ACC112 (cell line): ENCODE measurements at regions not wholly inside any gene's neighbourhood (a gene's known extent, or its start where the extent isn't known, plus 50 kb on each side); places are given as distances from the start of the nearest gene placed in this dataset.

Experiments
- H2AFZ ChIP-seq: fragments of 200-600 bp; sonication (generic); one replicate; pipeline ENCODE4 v1.6.0; 2017; ENCODE audit warnings: antibody characterized with exemption, low read length; ENCODE audit not compliant: unreplicated experiment
- H3K27ac ChIP-seq: fragments of 200-600 bp; sonication (generic); 2 replicates; pipeline ENCODE4 v1.5.1; 2014; ENCODE audit warnings: low read depth, mild to moderate bottlenecking, antibody characterized with exemption, low read length, moderate library complexity
- H3K27me3 ChIP-seq: fragments of 200-600 bp; sonication (generic); 2 replicates; pipeline ENCODE4 v1.6.1; 2014; ENCODE audit warnings: mild to moderate bottlenecking, antibody characterized with exemption, low read length, moderate library complexity, mixed read lengths; ENCODE audit not compliant: insufficient read depth
- H3K36me3 ChIP-seq: fragments of 200-600 bp; sonication (generic); 2 replicates; pipeline ENCODE4 v1.6.1; 2016; ENCODE audit warnings: mild to moderate bottlenecking, antibody characterized with exemption, low read length, moderate library complexity, mixed read lengths; ENCODE audit not compliant: insufficient read depth
- H3K4me1 ChIP-seq: fragments of 200-600 bp; sonication (generic); one replicate; pipeline ENCODE4 v1.6.1; 2016; ENCODE audit warnings: low read length, mixed read lengths; ENCODE audit not compliant: insufficient read depth, unreplicated experiment, control insufficient read depth
- H3K4me3 ChIP-seq: fragments of 200-600 bp; sonication (generic); 2 replicates; pipeline ENCODE4 v1.5.1; 2014; ENCODE audit warnings: mild to moderate bottlenecking, low read depth, low read length
- H3K79me2 ChIP-seq: fragments of 200-600 bp; sonication (generic); one replicate; pipeline ENCODE4 v1.6.0; 2016; ENCODE audit warnings: low read length; ENCODE audit not compliant: control insufficient read depth, unreplicated experiment, insufficient read depth

DNA sequence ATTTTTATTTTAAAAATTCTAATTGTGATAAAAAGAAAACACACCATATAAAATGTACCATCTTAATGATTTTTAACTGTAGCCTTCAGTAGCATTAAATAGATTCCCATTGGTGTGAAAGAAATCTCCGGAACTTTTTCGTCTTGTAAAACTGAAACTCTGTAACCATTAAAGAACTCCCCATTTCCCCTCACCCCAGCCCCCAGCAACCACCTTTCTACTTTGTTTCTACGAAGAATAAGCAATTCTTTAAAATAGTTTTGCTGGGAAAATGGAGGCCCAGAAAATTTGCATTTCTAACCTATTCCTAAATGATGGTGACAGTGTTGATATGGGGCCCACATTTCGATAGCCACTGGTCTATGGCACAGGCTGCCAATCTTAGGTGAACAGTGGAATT lies 305.4 kb upstream of the PFKP start:
- no peak overlapping the region for H3K4me3 ChIP-seq
- H3K79me2 ChIP-seq: no peaks in the 10 kb centered on the region
- no peaks in the 10 kb centered on the region for H3K4me1 ChIP-seq
- H2AFZ ChIP-seq: no peak overlapping the region
- H3K27me3 ChIP-seq: no peaks in the 10 kb centered on the region
- no peaks in the 10 kb centered on the region for H3K36me3 ChIP-seq
- H3K27ac ChIP-seq: no peak overlapping the region

DNA sequence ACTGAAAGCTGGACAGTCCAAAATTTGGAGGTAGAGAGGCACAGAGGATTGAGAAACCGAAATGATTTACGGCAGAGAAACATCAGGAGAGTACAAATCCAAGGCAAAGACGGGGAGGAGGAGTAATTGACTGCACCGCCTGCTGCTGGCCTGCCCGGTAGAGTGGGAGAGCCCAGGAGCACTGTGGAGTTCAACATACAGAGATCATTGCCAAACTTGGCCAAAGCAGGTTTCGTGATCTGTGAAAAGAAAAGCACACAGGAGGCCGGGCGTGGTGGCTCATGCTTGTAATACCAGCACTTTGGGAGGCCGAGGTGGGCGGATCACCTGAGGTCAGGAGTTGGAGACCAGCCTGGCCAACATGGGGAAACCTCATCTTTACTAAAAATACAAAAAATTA lies 306.0 kb upstream of the PFKP start:
- H3K79me2 ChIP-seq: no peaks in the 10 kb centered on the region
- no peak overlapping the region for H3K27ac ChIP-seq
- H2AFZ ChIP-seq: no peak overlapping the region
- H3K4me1 ChIP-seq: no peaks in the 10 kb centered on the region
- no peaks in the 10 kb centered on the region for H3K36me3 ChIP-seq
- H3K4me3 ChIP-seq: no peak overlapping the region
- H3K27me3 ChIP-seq: no peaks in the 10 kb centered on the region

DNA sequence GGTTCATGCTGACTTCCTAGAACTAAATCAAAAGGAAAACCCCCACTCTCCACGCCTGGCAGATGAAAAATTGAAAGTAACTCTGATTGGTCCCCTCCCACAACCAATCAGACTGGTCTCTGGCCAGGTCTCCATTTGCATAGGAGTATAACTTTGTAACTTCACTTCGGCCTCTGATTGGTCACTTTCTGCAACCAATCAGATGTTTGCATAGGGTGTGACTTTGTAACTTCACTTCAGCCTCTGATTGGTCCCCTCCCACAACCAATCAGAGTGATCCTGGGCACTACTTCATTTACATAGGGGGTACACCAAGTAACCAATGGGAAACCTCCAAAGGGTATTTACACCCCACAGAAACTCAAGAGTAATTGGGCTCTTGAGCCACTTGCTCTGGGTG lies 306.6 kb upstream of the PFKP start:
- no peaks in the 10 kb centered on the region for H3K27me3 ChIP-seq

GRCh38 chr10:2759233-2759632 lies 308.1 kb upstream of the PFKP start:
- no peaks in the 10 kb centered on the region for H3K27me3 ChIP-seq
- H3K4me3 ChIP-seq: no peak overlapping the region
- no peak overlapping the region for H3K27ac ChIP-seq
- H3K4me1 ChIP-seq: no peaks in the 10 kb centered on the region
- no peak overlapping the region for H2AFZ ChIP-seq
- H3K36me3 ChIP-seq: no peaks in the 10 kb centered on the region
- H3K79me2 ChIP-seq: no peaks in the 10 kb centered on the region

More for the DNA sequence above, 306.6 kb upstream of the PFKP start:
- H3K79me2 ChIP-seq: no peaks in the 10 kb centered on the region
- H3K36me3 ChIP-seq: no peaks in the 10 kb centered on the region
- no peak overlapping the region for H2AFZ ChIP-seq
- no peaks in the 10 kb centered on the region for H3K4me1 ChIP-seq
- no peak overlapping the region for H3K4me3 ChIP-seq
- no peak overlapping the region for H3K27ac ChIP-seq

- H3K27ac ChIP-seq: no peak overlapping the region
- H3K4me3 ChIP-seq: no peak overlapping the region
- H3K4me1 ChIP-seq: no peaks in the 10 kb centered on the region
- H3K79me2 ChIP-seq: no peaks in the 10 kb centered on the region
- no peak overlapping the region for H2AFZ ChIP-seq
- H3K36me3 ChIP-seq: no peaks in the 10 kb centered on the region
- no peaks in the 10 kb centered on the region for H3K27me3 ChIP-seq
Observed at GRCh38 chr10:2754943-2755342, 312.4 kb upstream of the PFKP start.

DNA sequence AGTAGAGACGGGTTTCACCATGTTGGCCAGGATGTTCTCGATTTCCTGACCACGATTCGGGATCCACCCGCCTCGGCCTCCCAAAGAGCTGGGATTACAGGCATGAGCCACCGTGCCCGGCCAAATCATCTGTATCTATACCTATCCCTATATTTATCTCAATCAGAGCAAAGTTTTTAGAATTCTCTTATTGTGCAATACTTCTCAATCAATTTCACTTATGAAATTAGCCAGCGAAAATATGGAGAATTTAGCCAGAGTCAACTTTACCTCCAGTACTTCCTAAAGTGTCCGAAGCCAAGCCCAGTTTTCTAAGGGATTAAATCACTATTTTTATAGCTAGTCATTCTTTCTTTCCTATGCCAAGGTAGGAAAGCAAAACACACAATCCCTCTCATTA lies 319.1 kb upstream of the PFKP start:
- Histone ChIP-seq H3K79me2 (no peaks in the 10 kb centered on the region), H3K27me3 (no peaks in the 10 kb centered on the region), H3K4me1 (no peaks in the 10 kb centered on the region), H3K27ac (no peak overlapping the region), H3K4me3 (no peak overlapping the region), H3K36me3 (no peaks in the 10 kb centered on the region), H2AFZ (no peak overlapping the region)

DNA sequence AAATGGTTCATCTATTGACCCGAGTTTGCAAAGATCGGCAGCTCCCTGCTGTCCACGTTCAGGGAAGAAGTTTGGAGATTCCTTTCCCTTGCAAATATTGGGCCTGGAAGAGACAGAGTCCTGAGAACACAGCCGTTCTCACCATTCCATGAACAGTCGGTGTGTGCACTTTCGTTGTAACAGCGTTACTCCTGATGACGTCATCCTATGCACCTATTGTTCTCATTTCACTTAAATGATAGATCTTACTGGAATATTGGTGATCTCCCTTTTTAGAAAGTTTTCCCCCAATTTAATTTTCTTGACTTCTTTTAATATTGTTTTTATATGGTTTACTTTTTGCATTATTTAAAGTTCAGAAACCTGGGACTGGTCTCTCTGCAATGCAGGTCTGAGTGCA lies 320.7 kb upstream of the PFKP start:
- H3K4me1 ChIP-seq: no peaks in the 10 kb centered on the region
- no peaks in the 10 kb centered on the region for H3K27me3 ChIP-seq
- H3K27ac ChIP-seq: no peak overlapping the region
- no peaks in the 10 kb centered on the region for H3K36me3 ChIP-seq
- H3K79me2 ChIP-seq: no peaks in the 10 kb centered on the region
- no peak overlapping the region for H2AFZ ChIP-seq
- H3K4me3 ChIP-seq: no peak overlapping the region

DNA sequence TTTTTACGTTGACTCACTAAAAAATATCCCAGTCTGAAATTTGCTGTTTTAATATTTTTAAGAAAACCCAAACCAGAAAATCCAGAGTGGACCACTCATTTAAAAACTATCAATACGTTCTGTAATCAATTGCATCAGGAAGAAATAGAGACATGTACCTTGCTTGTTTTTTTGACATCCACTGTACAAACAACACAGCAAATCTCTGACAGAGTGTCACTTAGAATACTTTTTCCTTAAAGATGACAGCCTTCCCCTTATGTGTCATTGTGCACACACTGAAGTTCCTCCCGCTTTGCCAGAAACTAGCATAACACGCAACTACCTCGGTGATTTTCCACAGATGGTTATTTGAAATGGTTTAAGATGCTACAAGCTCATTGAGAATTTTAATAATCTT lies 321.7 kb upstream of the PFKP start:
- no peaks in the 10 kb centered on the region for H3K79me2 ChIP-seq
- no peaks in the 10 kb centered on the region for H3K36me3 ChIP-seq
- H3K27me3 ChIP-seq: no peaks in the 10 kb centered on the region
- no peaks in the 10 kb centered on the region for H3K4me1 ChIP-seq
- H2AFZ ChIP-seq: no peak overlapping the region
- no peak overlapping the region for H3K4me3 ChIP-seq
- no peak overlapping the region for H3K27ac ChIP-seq

DNA sequence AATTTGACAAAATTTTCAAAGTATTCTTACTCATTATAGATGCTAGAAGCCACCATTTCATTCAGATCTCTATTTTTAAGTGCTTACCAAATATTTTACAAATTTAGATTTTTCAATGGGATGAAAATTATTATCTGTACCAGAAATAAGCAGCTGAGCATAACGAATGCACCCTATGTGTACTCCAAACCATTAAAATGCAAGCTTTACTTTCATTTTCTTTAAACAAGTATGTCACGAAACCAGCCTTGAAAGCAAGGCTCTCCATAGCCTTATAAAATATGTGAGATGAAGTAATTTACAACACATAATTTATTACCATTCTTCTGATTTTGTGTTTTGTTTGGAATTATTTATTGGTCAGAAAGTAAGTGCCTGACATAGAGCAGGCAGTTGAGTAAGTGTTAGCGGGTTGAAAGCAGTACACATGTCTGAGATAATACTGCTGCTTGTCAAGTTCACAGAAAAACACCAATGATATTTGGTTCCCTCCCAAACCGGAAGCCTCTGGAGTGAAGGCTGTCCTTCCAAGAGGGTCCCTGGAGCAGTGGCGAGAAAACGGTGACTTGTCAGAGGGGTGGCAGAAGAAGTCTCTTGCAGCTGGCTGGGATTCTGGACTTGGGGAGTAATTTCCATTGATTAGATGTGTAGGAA lies 322.7 kb upstream of the PFKP start:
- H3K4me1 ChIP-seq: no peaks in the 10 kb centered on the region
- H2AFZ ChIP-seq: no peak overlapping the region

GRCh38 chr10:2734603-2735002 lies 332.7 kb upstream of the PFKP start:
- Histone ChIP-seq H3K4me3 (no peak overlapping the region), H3K79me2 (no peaks in the 10 kb centered on the region), H3K27me3 (no peaks in the 10 kb centered on the region), H3K27ac (no peak overlapping the region), H3K36me3 (no peaks in the 10 kb centered on the region), H2AFZ (no peak overlapping the region), H3K4me1 (no peaks in the 10 kb centered on the region)

More for the DNA sequence above, 322.7 kb upstream of the PFKP start:
- Histone ChIP-seq H3K27me3 (no peaks in the 10 kb centered on the region), H3K79me2 (no peaks in the 10 kb centered on the region), H3K27ac (no peak overlapping the region), H3K36me3 (no peaks in the 10 kb centered on the region), H3K4me3 (peak overlapping the region; percentile 14; the same call in 1 of the 2 replicates)

GRCh38 chr10:2733278-2733963 lies 333.9 kb upstream of the PFKP start:
- Histone ChIP-seq H3K36me3 (no peaks in the 10 kb centered on the region), H3K4me1 (no peaks in the 10 kb centered on the region), H3K79me2 (no peaks in the 10 kb centered on the region), H3K27me3 (no peaks in the 10 kb centered on the region), H3K4me3 (no peak overlapping the region), H2AFZ (no peak overlapping the region), H3K27ac (no peak overlapping the region)
